HCT116 (cell line): ENCODE measurements at regions not wholly inside any gene's neighbourhood (a gene's known extent, or its start where the extent isn't known, plus 50 kb on each side); places are given as distances from the start of the nearest gene placed in this dataset.

Experiments used
- ATAC-seq: fragments of 200-7000 bp; cut with Tn5 transposase; 2 replicates; pipeline ENCODE4 v1.9.1; 2020; ENCODE audit warnings: mild to moderate bottlenecking, moderate library complexity
- BruUV-seq: library from RNA; stranded (reverse); fragments of 400-500 nt; replicated peaks from 2 replicates; lab custom pipeline; 2021; lab: Mats Ljungman, UMichigan
- CTCF ChIA-PET: fragments of 300-600 bp; sonication (Branson Sonifier 250); formaldehyde crosslinking; loops from one replicate; lab custom pipeline; 2021; ENCODE audit warnings: antibody characterized with exemption; lab: Charles Lee
- POLR2A ChIA-PET: fragments of 300-600, 350-600 bp; sonication (Branson Sonifier 250); formaldehyde crosslinking; loops from one replicate; lab custom pipeline; 2021; ENCODE audit warnings: antibody characterized with exemption; lab: Charles Lee
- RAD21 ChIA-PET, 2 experiments: fragments of 300-600 bp; sonication (Branson Sonifier 250); formaldehyde crosslinking; loops; one replicate each; lab custom pipeline; 2023; ENCODE audit warnings: low total read pairs in 2 of 2; ENCODE audit not compliant: uncharacterized antibody in 2 of 2, unreplicated experiment in 2 of 2, low non-redundant PET in 1 of 2; lab: Charles Lee
- DNase-seq: peaks from one replicate; pipeline ENCODE4 v3.0.0-alpha.2; 2010; ENCODE audit warnings: low read depth, low spot score
- H2AFZ ChIP-seq: fragments of 200-600 bp; shearing (Covaris generic), sonication (generic); 2 replicates; pipeline ENCODE4 v1.6.1; 2017; ENCODE audit warnings: low read depth, mixed run types, mixed read lengths, antibody characterized with exemption, low read length; ENCODE audit not compliant: poor library complexity, severe bottlenecking
- H3K27ac ChIP-seq: 2 replicates; pipeline ENCODE4 v1.5.1; 2012; ENCODE audit warnings: low read depth, low read length
- H3K27me3 ChIP-seq: fragments of 200-600 bp; sonication (generic); 2 replicates; pipeline ENCODE4 v1.6.1; 2016; ENCODE audit warnings: mixed run types, low read length, mixed read lengths; ENCODE audit not compliant: insufficient read depth
- H3K36me3 ChIP-seq, 2 experiments: fragments of 200-500 bp in 1 of 2; fragments of 200-600 bp in 1 of 2; sonication (Bioruptor generic) in 1 of 2; sonication (generic) in 1 of 2; 2 replicates each; pipeline versions ENCODE4 v1.5.1 to v1.6.1; 2014 to 2016; ENCODE audit warnings: low read length in 2 of 2, inconsistent platforms in 1 of 2, mixed read lengths in 1 of 2, mixed run types in 1 of 2; ENCODE audit not compliant: insufficient read depth in 2 of 2, control insufficient read depth in 1 of 2
- H3K4me1 ChIP-seq, 2 experiments: fragments of 200-600 bp in 1 of 2; sonication (generic) in 1 of 2; 2 replicates each; pipeline versions ENCODE4 v1.5.1 to v1.6.1; 2012 to 2017; ENCODE audit warnings: low read length in 2 of 2, inconsistent platforms in 1 of 2, mild to moderate bottlenecking in 1 of 2, mixed read lengths in 1 of 2, mixed run types in 1 of 2, moderate library complexity in 1 of 2; ENCODE audit not compliant: insufficient read depth in 2 of 2, control insufficient read depth in 1 of 2
- H3K4me2 ChIP-seq: fragments of 200-600 bp; sonication (generic); 2 replicates; pipeline ENCODE4 v1.6.1; 2017; ENCODE audit warnings: mixed run types, low read length, mixed read lengths
- H3K4me3 ChIP-seq, 2 experiments: fragments of 200-600 bp in 1 of 2; sonication (generic) in 1 of 2; replicated peaks in 1 of 2; 2 replicates each; pipeline ENCODE4 v1.5.1; 2011 to 2016; ENCODE audit warnings: low read length in 2 of 2, control low read depth in 1 of 2, low read depth in 1 of 2, mild to moderate bottlenecking in 1 of 2, mixed read lengths in 1 of 2, mixed run types in 1 of 2
- H3K79me2 ChIP-seq: fragments of 200-600 bp; sonication (generic); 2 replicates; pipeline ENCODE4 v1.6.1; 2017; ENCODE audit warnings: mild to moderate bottlenecking, mixed run types, low read length, moderate library complexity, mixed read lengths; ENCODE audit not compliant: insufficient read depth
- H3K9ac ChIP-seq: fragments of 200-600 bp; sonication (generic); 2 replicates; pipeline ENCODE4 v1.6.1; 2016; ENCODE audit warnings: low read length, mixed read lengths
- H3K9me2 ChIP-seq: fragments of 200-600 bp; sonication (generic), shearing (Covaris generic); 2 replicates; pipeline ENCODE4 v1.6.1; 2017; ENCODE audit warnings: mixed run types, mild to moderate bottlenecking, moderate library complexity; ENCODE audit not compliant: insufficient read depth
- H3K9me3 ChIP-seq, 2 experiments: fragments of 200-500 bp in 1 of 2; fragments of 200-600 bp in 1 of 2; sonication (Bioruptor generic) in 1 of 2; sonication (generic) in 1 of 2; 2 replicates each; pipeline ENCODE4 v1.6.1; 2014 to 2017; ENCODE audit warnings: low read length in 2 of 2, mixed read lengths in 2 of 2, inconsistent platforms in 1 of 2, low read depth in 1 of 2, mild to moderate bottlenecking in 1 of 2, mixed run types in 1 of 2, moderate library complexity in 1 of 2; ENCODE audit not compliant: control insufficient read depth in 1 of 2, insufficient read depth in 1 of 2
- H4K20me1 ChIP-seq: fragments of 200-600 bp; sonication (generic), shearing (Covaris generic); 2 replicates; pipeline ENCODE4 v1.6.1; 2017; ENCODE audit warnings: mixed run types, mild to moderate bottlenecking, moderate library complexity; ENCODE audit not compliant: insufficient read depth
- ATF3 ChIP-seq: IDR thresholded peaks from 2 replicates; pipeline ENCODE4 v1.6.1; 2012
- CBX3 ChIP-seq: IDR thresholded peaks from 2 replicates; pipeline ENCODE4 v1.6.1; 2012; ENCODE audit warnings: low read depth
- CEBPB ChIP-seq: IDR thresholded peaks from 2 replicates; pipeline ENCODE4 v1.6.1; 2012; ENCODE audit warnings: low read depth
- EGR1 ChIP-seq: IDR thresholded peaks from 2 replicates; pipeline ENCODE4 v1.6.1; 2012; ENCODE audit warnings: low read depth
- ELF1 ChIP-seq: IDR thresholded peaks from 2 replicates; pipeline ENCODE4 v1.6.1; 2012; ENCODE audit warnings: low read depth, borderline replicate concordance
- EZH2 ChIP-seq: fragments of 200-600 bp; sonication (generic); IDR thresholded peaks from 2 replicates; pipeline ENCODE4 v1.6.1; 2017; ENCODE audit warnings: antibody characterized with exemption, mixed run types
- EZH2phosphoT487 ChIP-seq: fragments of 200-600 bp; IDR thresholded peaks from 2 replicates; pipeline ENCODE4 v1.6.1; 2018; ENCODE audit warnings: antibody characterized with exemption, borderline replicate concordance
- FOSL1 ChIP-seq: IDR thresholded peaks from 2 replicates; pipeline ENCODE4 v1.6.1; 2012; ENCODE audit warnings: low read depth
- MAX ChIP-seq: IDR thresholded peaks from 2 replicates; pipeline ENCODE4 v1.6.1; 2012
- POLR2A ChIP-seq: IDR thresholded peaks from 2 replicates; pipeline ENCODE4 v1.7.0; 2011; ENCODE audit warnings: borderline replicate concordance; ENCODE audit not compliant: insufficient read depth, insufficient read length; ENCODE audit errors: extremely low read depth
- POLR2AphosphoS5 ChIP-seq: IDR thresholded peaks from 2 replicates; pipeline ENCODE4 v1.6.1; 2011; ENCODE audit warnings: mild to moderate bottlenecking, low read depth, low read length, moderate library complexity
- REST ChIP-seq: IDR thresholded peaks from 2 replicates; pipeline ENCODE4 v1.6.1; 2012; ENCODE audit warnings: low read depth
- SP1 ChIP-seq: IDR thresholded peaks from 2 replicates; pipeline ENCODE4 v1.6.1; 2012; ENCODE audit warnings: low read depth
- SRF ChIP-seq: IDR thresholded peaks from 2 replicates; pipeline ENCODE4 v1.6.1; 2012; ENCODE audit warnings: low read depth
- TCF7L2 ChIP-seq: IDR thresholded peaks from 2 replicates; pipeline ENCODE4 v1.7.0; 2011; ENCODE audit warnings: borderline replicate concordance, inconsistent platforms; ENCODE audit not compliant: insufficient read depth, insufficient read length; ENCODE audit errors: extremely low read depth
- YY1 ChIP-seq: IDR thresholded peaks from 2 replicates; pipeline ENCODE4 v1.6.1; 2011; ENCODE audit warnings: low read length, low read depth, moderate library complexity, mild to moderate bottlenecking; ENCODE audit not compliant: insufficient replicate concordance; ENCODE audit errors: extremely low read depth
- ZFX ChIP-seq: fragments of 450-650 bp; IDR thresholded peaks from 2 replicates; pipeline ENCODE4 v1.6.1; 2017
- ZNF274 ChIP-seq: fragments of 200-500 bp; sonication (Bioruptor generic); IDR thresholded peaks from 2 replicates; pipeline ENCODE4 v1.6.1; 2014; ENCODE audit warnings: mild to moderate bottlenecking, low read depth, low read length, inconsistent platforms
- intact Hi-C: fragments of 100-400 bp; cut with micrococcal nuclease; formaldehyde crosslinking; loops from 2 replicates; pipeline ENCODE4 v1.10.0; 2022

- Histone ChIP-seq H3K9me3 (no peaks in the 10 kb centered on the region), H3K79me2 (no peaks in the 10 kb centered on the region), H3K36me3 (no peaks in the 10 kb centered on the region), H2AFZ (no peak overlapping the region), H3K9ac (no peak overlapping the region), H3K9me2 (no peaks in the 10 kb centered on the region), H3K4me2 (no peak overlapping the region), H3K27ac (no peak overlapping the region), H3K4me1 (no peaks in the 10 kb centered on the region), H4K20me1 (no peaks in the 10 kb centered on the region), H3K4me3 (no peak overlapping the region), H3K27me3 (no peaks in the 10 kb centered on the region)
- TF ChIP-seq TCF7L2 (no peak), CEBPB (no peak), SRF (no peak), ZFX (no peak), CBX3 (no peak), YY1 (no peak), EZH2 (no peak), POLR2AphosphoS5 (no peak), POLR2A (no peak), MAX (no peak), ATF3 (no peak), REST (no peak), ELF1 (no peak), EGR1 (no peak), ZNF274 (no peak), FOSL1 (no peak), EZH2phosphoT487 (no peak), SP1 (no peak)
- ATAC-seq (no peak), DNase-seq (no peak)
- ChIA-PET CTCF (no interaction called here), POLR2A (no interaction called here), RAD21 (no interaction called here)
- intact Hi-C loops, result no loop called here
- BruUV-seq, result no TSS peak
Measured at GRCh38 chr2:19695706-19696105, 206.1 kb downstream of the TTC32 start.
